Osteocyte (in vitro differentiated cells): ENCODE measurements at regions not wholly inside any gene's neighbourhood (a gene's known extent, or its start where the extent isn't known, plus 50 kb on each side); places are given as distances from the start of the nearest gene placed in this dataset.

Experiments used
- DNase-seq: peaks from one replicate; pipeline ENCODE4 v3.0.0; 2021; ENCODE audit warnings: mixed read lengths; ENCODE audit not compliant: unreplicated experiment; ENCODE audit errors: extremely low spot score
- H3K27ac Mint-ChIP-seq: one replicate; pipeline ENCODE4 v1.8.0; 2021; ENCODE audit warnings: mild to moderate bottlenecking, mixed read lengths; ENCODE audit not compliant: unreplicated experiment
- H3K27me3 Mint-ChIP-seq: one replicate; pipeline ENCODE4 v1.8.0; 2021; ENCODE audit warnings: mixed read lengths; ENCODE audit not compliant: unreplicated experiment
- H3K36me3 Mint-ChIP-seq: one replicate; pipeline ENCODE4 v1.8.0; 2021; ENCODE audit warnings: mixed read lengths; ENCODE audit not compliant: unreplicated experiment
- H3K4me1 Mint-ChIP-seq: one replicate; pipeline ENCODE4 v1.8.0; 2021; ENCODE audit warnings: mixed read lengths; ENCODE audit not compliant: unreplicated experiment
- H3K4me3 Mint-ChIP-seq: one replicate; pipeline ENCODE4 v1.8.0; 2021; ENCODE audit warnings: mild to moderate bottlenecking, moderate library complexity, mixed read lengths; ENCODE audit not compliant: unreplicated experiment
- H3K9me3 Mint-ChIP-seq: one replicate; pipeline ENCODE4 v1.8.0; 2021; ENCODE audit warnings: mixed read lengths; ENCODE audit not compliant: unreplicated experiment
- TF ChIP-seq, protein P1 (sequence below): fragments of 200-600 bp; sonication (generic); IDR thresholded peaks from 2 replicates; pipeline ENCODE4 v1.5.0; 2021; ENCODE audit warnings: antibody characterized with exemption, mild to moderate bottlenecking, moderate library complexity

DNA sequence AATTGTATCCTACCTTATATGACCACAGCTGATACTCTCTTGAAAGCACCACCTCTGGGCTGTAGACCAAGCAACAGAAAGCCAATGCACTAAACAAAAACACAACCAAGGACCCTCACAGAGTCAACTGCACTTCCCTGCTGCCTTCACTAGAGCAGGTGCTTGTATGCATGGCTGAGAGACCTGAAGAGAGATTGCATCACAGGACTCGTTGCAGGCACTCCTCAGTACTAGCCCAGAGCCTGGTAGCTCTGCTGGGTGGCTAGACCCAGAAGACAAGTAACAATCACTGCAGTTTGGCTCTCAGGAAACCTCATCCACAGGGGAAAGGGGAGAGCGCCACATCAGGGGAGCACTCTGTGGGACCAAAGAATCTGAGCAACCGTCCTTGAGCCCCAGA lies 521.6 kb upstream of the IMPG1 start:
- DNase-seq = no peak
- Mint-ChIP-seq H3K4me1 (no peaks in the 10 kb centered on the region), H3K27me3 (peaks cover 3% of the 10 kb centered on the region), H3K27ac (no peak overlapping the region), H3K36me3 (no peaks in the 10 kb centered on the region), H3K4me3 (no peak overlapping the region), H3K9me3 (no peaks in the 10 kb centered on the region)
- TF ChIP-seq, protein P1, sequence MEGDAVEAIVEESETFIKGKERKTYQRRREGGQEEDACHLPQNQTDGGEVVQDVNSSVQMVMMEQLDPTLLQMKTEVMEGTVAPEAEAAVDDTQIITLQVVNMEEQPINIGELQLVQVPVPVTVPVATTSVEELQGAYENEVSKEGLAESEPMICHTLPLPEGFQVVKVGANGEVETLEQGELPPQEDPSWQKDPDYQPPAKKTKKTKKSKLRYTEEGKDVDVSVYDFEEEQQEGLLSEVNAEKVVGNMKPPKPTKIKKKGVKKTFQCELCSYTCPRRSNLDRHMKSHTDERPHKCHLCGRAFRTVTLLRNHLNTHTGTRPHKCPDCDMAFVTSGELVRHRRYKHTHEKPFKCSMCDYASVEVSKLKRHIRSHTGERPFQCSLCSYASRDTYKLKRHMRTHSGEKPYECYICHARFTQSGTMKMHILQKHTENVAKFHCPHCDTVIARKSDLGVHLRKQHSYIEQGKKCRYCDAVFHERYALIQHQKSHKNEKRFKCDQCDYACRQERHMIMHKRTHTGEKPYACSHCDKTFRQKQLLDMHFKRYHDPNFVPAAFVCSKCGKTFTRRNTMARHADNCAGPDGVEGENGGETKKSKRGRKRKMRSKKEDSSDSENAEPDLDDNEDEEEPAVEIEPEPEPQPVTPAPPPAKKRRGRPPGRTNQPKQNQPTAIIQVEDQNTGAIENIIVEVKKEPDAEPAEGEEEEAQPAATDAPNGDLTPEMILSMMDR = no peak

DNA sequence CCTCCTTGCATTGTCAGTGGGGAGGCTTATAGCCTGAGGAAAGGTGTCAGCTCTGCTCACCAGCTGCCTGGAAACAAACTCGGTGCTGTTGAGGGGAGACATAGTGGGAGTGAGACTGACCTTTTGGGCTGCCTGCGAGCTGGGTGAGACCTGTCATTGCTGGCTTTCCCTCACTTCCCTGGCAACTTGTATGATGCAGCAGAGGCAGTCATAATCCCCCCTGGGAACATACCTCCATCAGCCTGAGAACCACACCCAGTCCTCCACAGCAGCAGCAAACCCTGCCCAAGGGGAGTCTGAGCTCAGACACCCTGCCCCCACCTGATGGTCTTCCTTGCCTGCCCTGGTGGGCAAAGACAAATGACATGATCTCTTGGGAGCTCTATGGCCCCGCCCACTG lies 521.2 kb upstream of the IMPG1 start:
- no peaks in the 10 kb centered on the region for H3K36me3 Mint-ChIP-seq
- H3K27me3 Mint-ChIP-seq = peaks cover 3% of the 10 kb centered on the region
- TF ChIP-seq, protein P1 = no peak
- no peak for DNase-seq
- H3K27ac Mint-ChIP-seq = no peak overlapping the region
- H3K4me3 Mint-ChIP-seq = no peak overlapping the region
- no peaks in the 10 kb centered on the region for H3K4me1 Mint-ChIP-seq
- no peaks in the 10 kb centered on the region for H3K9me3 Mint-ChIP-seq

DNA sequence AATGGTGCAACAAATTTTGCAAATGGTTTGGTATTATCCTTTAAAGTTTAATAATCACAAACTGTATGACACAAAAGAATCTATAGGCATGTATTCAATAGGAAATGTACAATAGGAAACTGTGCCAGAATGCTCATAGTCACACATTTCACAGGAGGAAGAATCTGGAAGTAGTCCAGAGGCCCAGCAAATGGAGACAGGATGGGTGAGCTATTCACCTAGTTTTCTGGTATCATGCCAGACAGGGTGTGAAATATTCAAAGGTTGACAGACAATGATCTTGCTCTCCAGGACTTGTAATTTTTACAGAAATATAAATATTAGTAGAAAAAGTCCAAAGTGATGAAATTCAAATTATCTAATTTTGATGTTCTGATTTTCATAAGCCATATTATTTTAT lies 520.1 kb upstream of the IMPG1 start:
- H3K36me3 Mint-ChIP-seq = no peaks in the 10 kb centered on the region
- TF ChIP-seq, protein P1 = no peak
- no peak overlapping the region for H3K4me3 Mint-ChIP-seq
- H3K27me3 Mint-ChIP-seq = peaks cover 3% of the 10 kb centered on the region
- H3K27ac Mint-ChIP-seq = no peak overlapping the region
- no peaks in the 10 kb centered on the region for H3K4me1 Mint-ChIP-seq
- no peaks in the 10 kb centered on the region for H3K9me3 Mint-ChIP-seq
- DNase-seq = no peak

DNA sequence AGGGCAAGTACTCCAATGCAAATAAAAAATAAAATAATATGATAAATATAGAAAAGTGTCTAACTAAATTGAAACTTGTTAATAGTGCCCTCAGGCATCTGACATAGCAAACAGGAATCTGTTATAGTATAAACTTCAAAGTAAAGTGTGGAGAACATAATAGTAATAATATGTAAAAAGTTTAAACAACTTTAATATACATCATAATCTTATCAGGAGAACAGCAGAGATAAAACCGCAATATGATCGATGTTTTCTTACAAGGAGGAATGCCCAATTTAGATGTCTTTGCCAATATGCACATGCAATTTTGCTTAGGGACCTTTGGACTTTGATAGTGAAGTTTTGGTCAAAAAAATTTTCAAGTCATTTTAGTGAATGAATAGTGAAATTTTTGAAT lies 514.8 kb upstream of the IMPG1 start:
- DNase-seq = no peak
- no peak overlapping the region for H3K27ac Mint-ChIP-seq
- peaks cover 3% of the 10 kb centered on the region for H3K27me3 Mint-ChIP-seq
- H3K4me1 Mint-ChIP-seq = no peaks in the 10 kb centered on the region
- H3K36me3 Mint-ChIP-seq = no peaks in the 10 kb centered on the region
- no peak overlapping the region for H3K4me3 Mint-ChIP-seq
- TF ChIP-seq, protein P1 = no peak
- H3K9me3 Mint-ChIP-seq = no peaks in the 10 kb centered on the region

DNA sequence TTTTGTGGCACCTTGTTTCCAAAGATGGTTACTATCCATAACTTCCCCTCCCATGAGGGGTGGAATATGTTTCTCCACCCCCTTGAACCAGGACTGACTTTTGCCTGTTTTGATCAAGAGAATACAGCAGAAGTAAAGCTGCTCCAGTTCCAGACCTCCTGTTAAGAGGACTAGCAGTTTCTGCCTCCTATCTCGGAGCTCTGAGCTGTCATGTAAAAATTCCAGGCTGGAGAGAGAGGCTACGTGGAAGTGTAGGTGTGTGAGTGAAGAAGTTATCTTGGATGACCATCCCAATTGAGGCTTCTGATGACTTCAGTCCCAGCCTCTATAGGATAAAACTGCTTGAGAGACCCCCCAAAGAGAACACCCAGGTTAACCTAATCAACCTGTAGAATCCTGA lies 511.7 kb upstream of the IMPG1 start:
- Mint-ChIP-seq H3K27ac (no peak overlapping the region), H3K36me3 (no peaks in the 10 kb centered on the region), H3K4me3 (no peak overlapping the region), H3K9me3 (no peaks in the 10 kb centered on the region), H3K4me1 (no peaks in the 10 kb centered on the region), H3K27me3 (peaks cover 2% of the 10 kb centered on the region)
- TF ChIP-seq, protein P1 = no peak
- DNase-seq = no peak
